GM21786 (cell line): ENCODE measurements at regions not wholly inside any gene's neighbourhood (a gene's known extent, or its start where the extent isn't known, plus 50 kb on each side); places are given as distances from the start of the nearest gene placed in this dataset.

Experiments
- ATAC-seq: cut with Tn5 transposase; IDR thresholded peaks from one replicate; pipeline ENCODE4 v1.9.1; 2021; ENCODE audit not compliant: unreplicated experiment

GRCh38 chr5:1669276-1670155, 130.1 kb downstream of the MRPL36 start:
- no peak for ATAC-seq

- no peak for ATAC-seq
These were observed 131.4 kb downstream of the MRPL36 start for GRCh38 chr5:1668141-1668721.

GRCh38 chr5:1667648-1668140, 131.9 kb downstream of the MRPL36 start:
- ATAC-seq, result no peak

GRCh38 chr5:1666812-1667588, 132.6 kb downstream of the MRPL36 start:
- no peak for ATAC-seq

GRCh38 chr5:1666221-1666620, 133.4 kb downstream of the MRPL36 start:
- ATAC-seq, result no peak

- no peak for ATAC-seq
These were observed 133.8 kb downstream of the MRPL36 start for GRCh38 chr5:1665803-1666202.

- ATAC-seq, result no peak
These were observed 134.4 kb downstream of the MRPL36 start for GRCh38 chr5:1665231-1665630.

- no peak for ATAC-seq
These were observed 136.5 kb downstream of the MRPL36 start for GRCh38 chr5:1663186-1663585.

GRCh38 chr5:1662559-1663085, 137.0 kb downstream of the MRPL36 start:
- ATAC-seq, result no peak

- ATAC-seq, result no peak
These were observed 137.6 kb downstream of the MRPL36 start for GRCh38 chr5:1661831-1662558.

- ATAC-seq, result no peak
These were observed 137.6 kb upstream of the LPCAT1 start for GRCh38 chr5:1661311-1661710.

- ATAC-seq, result no peak
These were observed 136.8 kb upstream of the LPCAT1 start for GRCh38 chr5:1660511-1660910.

GRCh38 chr5:1660001-1660400, 136.2 kb upstream of the LPCAT1 start:
- ATAC-seq, result no peak

- ATAC-seq, result no peak
These were observed 135.6 kb upstream of the LPCAT1 start for GRCh38 chr5:1659100-1659981.

- ATAC-seq, result no peak
These were observed 134.9 kb upstream of the LPCAT1 start for GRCh38 chr5:1658665-1659064.

GRCh38 chr5:1657161-1657741, 133.5 kb upstream of the LPCAT1 start:
- no peak for ATAC-seq

GRCh38 chr5:1656271-1656975, 132.7 kb upstream of the LPCAT1 start:
- no peak for ATAC-seq

- no peak for ATAC-seq
These were observed 131.9 kb upstream of the LPCAT1 start for GRCh38 chr5:1655496-1656270.
